H7 (cell line): ENCODE measurements at regions not wholly inside any gene's neighbourhood (a gene's known extent, or its start where the extent isn't known, plus 50 kb on each side); places are given as distances from the start of the nearest gene placed in this dataset.
"Not testable (repeated sequence)": the region's sequence is repeated elsewhere in the genome, so short reads cannot be mapped to it uniquely, and the experiment has no call there.

Source experiments
- DNase-seq: peaks from one replicate; pipeline ENCODE4 v3.0.0; 2012
- H3K27me3 ChIP-seq: 2 replicates; pipeline ENCODE4 v1.6.0; 2011; ENCODE audit warnings: mild to moderate bottlenecking, low read length; ENCODE audit not compliant: control insufficient read depth, insufficient read depth
- H3K36me3 ChIP-seq: replicated peaks from 2 replicates; pipeline ENCODE4 v1.5.1; 2011; ENCODE audit warnings: low read length; ENCODE audit not compliant: control insufficient read depth, insufficient read depth
- H3K4me3 ChIP-seq: 2 replicates; pipeline ENCODE4 v1.5.1; 2011; ENCODE audit warnings: low read depth, mild to moderate bottlenecking, control low read depth, low read length, moderate library complexity; ENCODE audit not compliant: insufficient read depth

GRCh38 chr10:108319434-108320222 lies 1155.1 kb upstream of the SORCS1 start:
- Histone ChIP-seq H3K4me3 (no peak overlapping the region), H3K27me3 (no peaks in the 10 kb centered on the region), H3K36me3 (no peaks in the 10 kb centered on the region)
- DNase-seq: no peak

GRCh38 chr10:108315636-108316035 lies 1151.1 kb upstream of the SORCS1 start:
- H3K4me3 ChIP-seq: peak overlapping the region; percentile 38
- H3K36me3 ChIP-seq, DNase-seq, H3K27me3 ChIP-seq: not testable (repeated sequence)

- Histone ChIP-seq H3K27me3 (no peaks in the 10 kb centered on the region), H3K4me3 (no peak overlapping the region), H3K36me3 (no peaks in the 10 kb centered on the region)
- no peak for DNase-seq
These were observed 1143.4 kb upstream of the SORCS1 start for GRCh38 chr10:108307925-108308312.

- Histone ChIP-seq H3K27me3 (no peaks in the 10 kb centered on the region), H3K4me3 (no peak overlapping the region), H3K36me3 (no peaks in the 10 kb centered on the region)
- no peak for DNase-seq
These were observed 1142.9 kb upstream of the SORCS1 start for GRCh38 chr10:108307250-108307924.

- Histone ChIP-seq H3K36me3 (no peaks in the 10 kb centered on the region), H3K27me3 (no peaks in the 10 kb centered on the region), H3K4me3 (no peak overlapping the region)
- DNase-seq: no peak
These were observed 1138.6 kb upstream of the SORCS1 start for GRCh38 chr10:108303149-108303548.

GRCh38 chr10:108301002-108301401 lies 1136.5 kb upstream of the SORCS1 start:
- DNase-seq: no peak
- H3K27me3 ChIP-seq: no peaks in the 10 kb centered on the region
- no peak overlapping the region for H3K4me3 ChIP-seq
- H3K36me3 ChIP-seq: no peaks in the 10 kb centered on the region

- Histone ChIP-seq H3K4me3 (no peak overlapping the region), H3K27me3 (no peaks in the 10 kb centered on the region), H3K36me3 (no peaks in the 10 kb centered on the region)
- no peak for DNase-seq
These were observed 1126.3 kb upstream of the SORCS1 start for GRCh38 chr10:108290823-108291222.

GRCh38 chr10:108275895-108276685 lies 1111.6 kb upstream of the SORCS1 start:
- no peaks in the 10 kb centered on the region for H3K36me3 ChIP-seq
- H3K4me3 ChIP-seq: no peak overlapping the region
- H3K27me3 ChIP-seq: no peaks in the 10 kb centered on the region
- DNase-seq: no peak

GRCh38 chr10:108260383-108260906 lies 1095.9 kb upstream of the SORCS1 start:
- Histone ChIP-seq H3K4me3 (no peak overlapping the region), H3K36me3 (no peaks in the 10 kb centered on the region), H3K27me3 (no peaks in the 10 kb centered on the region)
- no peak for DNase-seq

- Histone ChIP-seq H3K27me3 (no peaks in the 10 kb centered on the region), H3K4me3 (no peak overlapping the region), H3K36me3 (no peaks in the 10 kb centered on the region)
- DNase-seq: no peak
These were observed 1089.6 kb upstream of the SORCS1 start for GRCh38 chr10:108254089-108254488.

GRCh38 chr10:108252771-108253170 lies 1088.3 kb upstream of the SORCS1 start:
- H3K27me3 ChIP-seq: no peaks in the 10 kb centered on the region
- DNase-seq: no peak

GRCh38 chr10:108250936-108251620 lies 1086.6 kb upstream of the SORCS1 start:
- no peaks in the 10 kb centered on the region for H3K27me3 ChIP-seq
- no peak overlapping the region for H3K4me3 ChIP-seq
- H3K36me3 ChIP-seq: no peaks in the 10 kb centered on the region
- no peak for DNase-seq

More at GRCh38 chr10:108252771-108253170, 1088.3 kb upstream of the SORCS1 start:
- Histone ChIP-seq H3K4me3 (no peak overlapping the region), H3K36me3 (no peaks in the 10 kb centered on the region)

GRCh38 chr10:108249940-108250339 lies 1085.4 kb upstream of the SORCS1 start:
- Histone ChIP-seq H3K27me3 (no peaks in the 10 kb centered on the region), H3K4me3 (no peak overlapping the region), H3K36me3 (no peaks in the 10 kb centered on the region)
- peak; percentile 0 for DNase-seq
